HK-2 (cell line): ENCODE measurements at regions not wholly inside any gene's neighbourhood (a gene's known extent, or its start where the extent isn't known, plus 50 kb on each side); places are given as distances from the start of the nearest gene placed in this dataset.
"Not testable (repeated sequence)": the region's sequence is repeated elsewhere in the genome, so short reads cannot be mapped to it uniquely, and the experiment has no call there.

Experiments
- DNase-seq: peaks from one replicate; pipeline ENCODE4 v3.0.0-alpha.2; 2018; ENCODE audit not compliant: unreplicated experiment

- DNase-seq: not testable (repeated sequence)
These were observed 584.2 kb upstream of the SLC39A10 start for GRCh38 chr2:195072806-195073205.

DNA sequence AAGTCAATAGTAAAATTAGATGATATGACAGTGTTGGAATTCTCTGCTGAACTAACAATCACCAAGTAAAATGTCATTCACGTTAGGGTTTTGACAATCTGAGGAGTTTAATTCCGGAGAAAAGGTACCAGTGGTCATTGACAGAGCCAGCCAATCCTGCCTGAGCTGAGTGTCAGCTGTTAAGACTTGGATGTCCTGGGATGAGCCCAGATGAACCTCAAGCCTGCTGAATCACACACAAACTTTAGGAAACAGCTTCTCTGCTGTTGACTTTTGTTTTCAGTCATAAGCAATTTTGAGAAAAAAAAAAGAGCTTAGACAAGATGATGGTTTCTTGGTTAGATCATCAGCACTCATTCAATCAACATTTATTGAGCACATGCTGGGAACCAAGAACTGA is 600.0 kb upstream of the SLC39A10 start:
- no peak for DNase-seq

GRCh38 chr2:195055996-195056395 is 601.0 kb upstream of the SLC39A10 start:
- no peak for DNase-seq

GRCh38 chr2:195051401-195051800 is 605.6 kb upstream of the SLC39A10 start:
- DNase-seq: no peak

DNA sequence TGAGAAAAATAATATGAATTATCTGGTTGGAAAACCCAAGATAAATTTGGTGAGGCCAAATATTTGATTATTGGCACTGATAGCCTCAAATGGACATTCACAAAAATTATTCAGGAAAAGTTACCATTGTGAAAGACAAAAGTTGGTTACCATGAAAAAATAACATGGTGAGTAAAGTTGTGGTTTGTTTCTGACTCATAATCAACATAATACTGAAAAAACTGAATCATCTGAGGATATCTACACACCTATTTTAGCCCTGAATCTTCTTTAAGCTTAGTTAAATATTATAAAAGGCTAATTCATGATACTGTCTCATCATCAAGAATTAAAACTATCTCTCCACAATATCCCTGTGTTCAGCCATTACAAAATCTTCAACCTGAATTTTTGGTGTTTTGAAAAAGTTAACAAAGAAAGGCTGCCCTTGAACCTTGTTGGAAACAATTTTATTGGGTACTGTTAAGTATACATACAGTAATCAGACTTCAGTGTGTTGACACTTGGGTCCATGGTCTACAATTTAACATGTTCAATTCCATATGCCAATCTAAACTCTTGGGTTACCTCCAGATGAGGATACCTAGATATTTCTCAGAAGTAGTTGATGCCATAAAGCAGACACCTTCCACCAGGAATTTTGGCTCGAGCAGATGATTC is 607.5 kb upstream of the SLC39A10 start:
- DNase-seq: no peak

DNA sequence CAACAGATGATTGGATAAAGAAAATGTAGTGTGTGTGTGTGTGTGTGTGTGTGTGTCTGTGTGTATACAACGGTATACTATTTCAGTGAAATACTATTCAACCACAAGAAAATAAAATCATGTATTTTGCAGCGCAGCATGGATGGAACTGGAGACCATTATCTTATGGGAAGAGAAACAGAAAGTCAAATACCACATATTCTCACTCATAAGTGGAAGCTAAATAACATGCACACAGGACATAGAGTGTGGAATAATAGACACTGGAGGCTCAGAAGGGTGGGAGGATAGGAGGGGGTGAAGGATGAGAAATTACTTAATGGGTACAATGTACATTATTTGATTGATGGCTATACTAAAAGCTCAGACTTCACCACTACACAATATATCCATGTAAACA is 609.1 kb upstream of the SLC39A10 start:
- DNase-seq: no peak

DNA sequence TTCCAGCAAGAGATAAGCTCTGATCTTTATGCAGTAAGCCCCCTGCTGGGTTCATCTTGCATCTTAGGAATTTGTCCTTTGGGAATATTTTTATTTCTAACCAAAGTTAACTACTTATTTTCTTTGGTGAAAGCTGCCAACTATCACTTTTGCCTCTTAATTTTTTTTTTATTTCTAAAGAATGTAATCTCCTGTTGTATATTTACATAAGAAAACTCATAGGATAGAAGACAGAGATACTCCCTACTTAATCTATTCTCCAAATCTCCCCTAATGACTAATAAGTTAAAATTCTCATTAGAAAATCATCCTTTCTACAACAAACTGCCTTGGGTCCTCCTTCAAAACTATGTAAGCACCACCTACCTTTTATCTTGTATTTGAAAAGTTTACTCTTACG is 612.2 kb upstream of the SLC39A10 start:
- no peak for DNase-seq

DNA sequence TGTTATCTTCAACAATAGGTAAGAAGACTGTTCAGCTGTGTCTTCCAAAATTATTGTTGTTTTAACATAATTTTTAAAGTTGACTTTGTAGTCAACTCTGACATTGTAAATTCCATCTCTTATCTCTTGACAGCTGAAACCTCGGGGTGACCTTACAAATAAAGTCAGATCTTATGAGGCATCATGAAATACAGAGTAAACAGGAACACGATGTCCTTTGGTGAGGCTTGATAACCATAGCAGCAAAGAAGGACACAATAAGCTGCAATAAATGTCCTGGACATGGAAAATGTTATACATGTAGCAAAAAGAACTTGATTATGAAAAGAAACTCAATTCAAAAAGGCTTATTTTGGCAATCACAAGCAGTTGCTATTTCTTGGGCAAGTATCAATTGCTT is 618.9 kb upstream of the SLC39A10 start:
- no peak for DNase-seq

DNA sequence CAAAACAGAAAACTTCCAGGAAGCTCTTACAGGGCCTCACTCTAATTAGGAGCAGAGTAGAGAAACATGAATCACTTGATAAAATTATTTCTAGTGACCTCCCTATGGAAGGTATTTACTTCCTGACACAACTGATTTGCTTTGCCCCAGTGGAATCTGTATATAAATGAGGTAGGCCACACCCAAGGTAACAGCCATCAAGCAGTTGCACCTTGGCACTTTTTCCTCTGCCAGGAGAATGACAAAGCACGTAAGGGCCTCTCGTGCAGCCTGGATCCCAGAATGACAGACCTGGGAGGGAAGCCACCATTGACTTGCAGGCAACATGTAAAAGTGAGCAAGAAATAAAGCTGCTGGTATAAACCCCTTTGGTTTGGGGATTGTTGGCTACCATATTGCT is 620.0 kb upstream of the SLC39A10 start:
- no peak for DNase-seq

GRCh38 chr2:195031411-195031810 is 625.6 kb upstream of the SLC39A10 start:
- no peak for DNase-seq

DNA sequence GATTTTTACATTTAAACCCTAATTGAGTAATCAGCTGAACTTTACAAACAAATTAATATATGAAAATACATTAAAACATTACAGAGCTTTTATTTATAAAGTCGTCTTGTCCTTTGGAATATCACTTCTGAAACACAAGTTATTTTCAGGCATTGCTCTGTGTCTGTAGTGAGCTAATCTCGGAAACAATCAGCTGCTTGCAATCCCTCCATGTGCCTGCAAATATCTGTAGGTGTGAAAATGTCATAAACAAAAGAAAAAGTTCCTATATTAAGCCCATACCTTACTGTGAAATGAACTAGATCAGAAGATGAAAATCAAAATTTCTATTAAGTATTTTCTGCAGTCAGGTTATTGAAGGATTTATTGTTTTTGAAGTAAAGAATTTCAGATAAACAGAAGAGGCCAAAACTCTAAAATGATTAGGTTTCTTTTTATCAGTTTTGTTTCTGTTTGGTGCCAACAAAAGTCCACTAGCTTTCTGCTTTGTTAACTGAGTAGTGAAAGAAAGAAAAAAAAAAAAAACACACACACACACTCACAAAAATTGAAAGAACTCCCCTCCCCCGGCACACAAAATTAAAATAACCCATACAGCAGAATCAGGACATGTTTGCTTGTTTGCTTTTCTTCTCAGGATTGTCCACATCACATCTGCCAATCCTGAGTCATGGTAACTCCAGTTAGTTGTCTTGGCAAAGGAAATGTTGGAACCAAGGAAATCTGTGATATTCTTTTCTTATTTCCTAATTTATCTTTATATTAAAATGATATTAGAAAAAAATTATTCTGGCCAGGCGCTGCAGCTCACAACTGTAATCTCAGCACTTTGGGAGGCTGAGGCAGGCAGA is 627.0 kb upstream of the SLC39A10 start:
- DNase-seq: no peak

DNA sequence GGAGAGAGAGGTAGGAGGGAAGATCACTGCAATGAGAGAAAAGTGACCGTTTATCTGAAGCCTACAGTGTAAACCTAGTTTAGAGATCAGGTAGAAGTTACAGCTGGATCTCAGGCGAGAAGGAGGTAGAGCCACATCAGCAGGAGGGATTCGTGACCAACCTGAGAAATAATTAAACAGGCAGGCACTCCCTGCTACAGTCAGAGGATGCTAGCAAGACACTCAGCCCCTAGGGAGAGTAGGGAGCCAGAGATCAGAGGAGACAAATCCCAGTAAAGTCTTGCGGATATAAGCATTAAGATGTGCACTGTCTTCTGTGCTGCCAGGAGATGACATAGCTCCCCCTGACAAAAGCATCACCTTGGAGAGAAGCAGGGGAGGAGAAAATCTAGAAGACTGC is 629.1 kb upstream of the SLC39A10 start:
- no peak for DNase-seq

DNA sequence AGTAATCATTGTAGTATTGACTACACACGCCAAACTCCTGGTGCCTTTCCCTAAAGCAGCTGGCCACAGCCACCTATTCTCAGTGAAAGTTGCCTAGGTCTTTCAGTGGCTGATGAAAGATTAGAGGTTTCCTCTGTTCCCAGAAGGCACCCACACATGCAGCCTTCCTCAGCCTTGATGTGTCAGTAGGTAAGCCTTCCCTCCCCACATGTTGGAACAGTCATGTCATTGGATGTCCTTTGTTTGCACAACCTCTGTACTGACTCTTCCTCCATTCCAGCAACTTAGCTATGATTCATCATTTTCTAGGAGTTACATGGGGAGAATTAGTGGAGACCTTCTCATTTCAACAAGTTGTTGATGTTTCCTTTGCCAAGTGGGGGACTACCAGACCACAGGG is 630.8 kb upstream of the SLC39A10 start:
- DNase-seq: no peak

DNA sequence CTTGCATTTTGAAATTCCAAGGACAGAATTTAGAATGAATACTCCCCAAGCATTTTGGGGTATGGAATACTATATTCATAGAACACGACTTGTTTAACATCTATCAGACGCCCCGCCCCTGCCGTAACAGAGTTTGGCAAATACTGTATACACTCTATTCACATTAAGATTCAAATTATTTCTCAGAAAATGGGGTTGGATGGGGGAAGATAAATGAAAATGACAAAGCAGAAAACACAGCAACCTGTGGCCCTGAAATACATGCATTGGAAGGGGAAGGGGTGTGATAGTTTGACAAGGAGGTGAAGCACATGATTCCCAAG is 634.6 kb upstream of the SLC39A10 start:
- DNase-seq: no peak

- DNase-seq: no peak
These were observed 635.1 kb upstream of the SLC39A10 start for GRCh38 chr2:195021711-195022507.

DNA sequence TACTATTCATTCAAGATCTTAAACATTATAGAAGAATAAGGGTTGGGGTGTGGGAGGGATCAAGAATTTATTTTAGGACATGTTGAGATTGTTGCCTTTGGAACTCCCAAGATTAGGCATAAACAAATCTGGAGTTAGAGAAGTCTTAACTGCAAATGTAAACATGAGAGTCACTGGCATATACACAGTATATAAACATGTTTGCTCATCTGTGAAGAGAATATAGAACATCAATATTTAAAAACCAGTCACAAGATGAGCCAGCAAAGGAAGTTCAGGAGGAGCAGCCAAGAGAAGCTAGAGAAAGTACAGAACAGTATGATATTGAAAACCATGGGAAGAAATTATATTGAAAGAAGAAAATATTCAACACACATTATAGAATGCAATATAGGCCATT is 638.6 kb upstream of the SLC39A10 start:
- DNase-seq: no peak

DNA sequence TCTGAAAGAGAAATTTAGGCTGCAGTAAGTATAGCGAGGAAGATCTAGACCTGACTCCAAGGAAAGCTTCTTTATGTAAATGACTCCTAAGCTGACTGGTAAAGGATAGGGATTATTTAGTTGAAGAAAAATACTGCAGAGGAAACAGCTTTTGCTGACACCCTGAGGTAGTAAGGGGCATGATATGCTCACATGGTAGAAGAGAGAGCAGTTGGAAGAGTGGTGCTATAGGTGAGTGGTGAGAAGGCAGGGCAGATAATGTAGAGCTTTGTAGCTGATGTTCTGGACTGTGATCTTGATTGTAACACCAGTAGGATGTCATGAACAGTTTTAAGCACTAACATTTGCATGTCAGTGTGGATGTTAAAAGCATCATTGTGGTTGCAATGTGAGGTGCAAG is 639.1 kb upstream of the SLC39A10 start:
- no peak for DNase-seq

DNA sequence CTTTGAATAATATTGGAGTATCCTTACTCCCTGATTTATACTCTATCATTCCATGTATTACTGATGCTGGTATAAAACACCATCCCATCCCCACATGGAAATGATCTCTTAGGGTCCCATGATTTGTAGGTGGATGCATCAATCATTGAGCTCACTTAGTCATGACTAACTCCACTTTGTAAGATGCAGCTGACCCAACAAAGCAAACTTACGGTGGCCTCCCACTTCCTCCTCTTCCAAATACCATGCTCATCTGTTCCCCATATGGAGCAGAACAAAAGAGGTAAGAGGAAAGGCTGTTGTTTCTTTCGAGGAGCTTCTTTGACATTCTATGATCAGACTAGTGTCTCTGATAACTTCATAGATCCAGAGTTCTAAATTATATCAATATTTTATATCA is 640.2 kb upstream of the SLC39A10 start:
- no peak for DNase-seq

DNA sequence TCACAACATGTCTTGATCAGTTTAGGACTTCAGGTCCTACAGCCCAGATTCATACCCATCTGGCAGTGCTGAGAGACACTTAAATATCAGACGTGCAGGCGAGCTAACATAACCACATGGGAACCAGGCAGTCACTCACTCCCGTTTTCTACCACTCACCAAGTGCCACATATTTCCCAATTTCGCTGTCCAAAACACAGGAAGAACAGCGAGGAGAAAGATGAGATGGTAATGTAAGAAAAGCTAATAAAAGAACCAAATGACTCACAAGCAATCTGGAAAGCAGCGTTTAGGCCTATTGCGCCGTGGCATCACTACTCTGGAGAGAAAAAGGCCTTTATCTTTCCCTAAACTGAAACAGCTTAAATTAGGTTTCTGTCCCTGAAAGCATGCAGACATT is 647.8 kb upstream of the SLC39A10 start:
- no peak for DNase-seq

- no peak for DNase-seq
These were observed 650.2 kb upstream of the SLC39A10 start for GRCh38 chr2:195006856-195007255.

GRCh38 chr2:195003881-195004471 is 653.0 kb upstream of the SLC39A10 start:
- no peak for DNase-seq

GRCh38 chr2:195001924-195002323 is 655.1 kb upstream of the SLC39A10 start:
- no peak for DNase-seq
